ENCODE measurements at regions not wholly inside any gene's neighbourhood (a gene's known extent, or its start where the extent isn't known, plus 50 kb on each side); places are given as distances from the start of the nearest gene placed in this dataset.
A peak's percentile ranks its signal among the peaks of the same experiment; 100 is the strongest.

DNA sequence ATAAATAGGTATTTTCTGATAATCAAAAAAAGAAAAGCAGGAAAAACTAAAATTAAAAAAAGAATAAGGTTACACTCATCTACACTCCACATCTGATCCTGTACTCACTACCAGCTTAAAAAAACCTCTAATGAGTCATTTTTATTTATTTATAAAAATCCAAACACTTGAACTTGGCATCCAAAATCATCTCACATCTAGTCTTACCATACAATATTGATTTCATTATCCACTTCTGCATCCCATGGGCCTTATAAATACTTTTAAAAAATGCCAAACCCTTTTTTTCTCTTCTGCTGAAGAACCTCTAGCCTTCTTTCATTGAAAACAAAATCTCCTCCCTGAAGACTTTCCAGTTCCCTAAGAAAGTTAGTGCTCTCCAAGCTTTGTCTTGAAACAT lies 109.7 kb downstream of the TMTC3 start:
- no peak for DNase-seq

DNA sequence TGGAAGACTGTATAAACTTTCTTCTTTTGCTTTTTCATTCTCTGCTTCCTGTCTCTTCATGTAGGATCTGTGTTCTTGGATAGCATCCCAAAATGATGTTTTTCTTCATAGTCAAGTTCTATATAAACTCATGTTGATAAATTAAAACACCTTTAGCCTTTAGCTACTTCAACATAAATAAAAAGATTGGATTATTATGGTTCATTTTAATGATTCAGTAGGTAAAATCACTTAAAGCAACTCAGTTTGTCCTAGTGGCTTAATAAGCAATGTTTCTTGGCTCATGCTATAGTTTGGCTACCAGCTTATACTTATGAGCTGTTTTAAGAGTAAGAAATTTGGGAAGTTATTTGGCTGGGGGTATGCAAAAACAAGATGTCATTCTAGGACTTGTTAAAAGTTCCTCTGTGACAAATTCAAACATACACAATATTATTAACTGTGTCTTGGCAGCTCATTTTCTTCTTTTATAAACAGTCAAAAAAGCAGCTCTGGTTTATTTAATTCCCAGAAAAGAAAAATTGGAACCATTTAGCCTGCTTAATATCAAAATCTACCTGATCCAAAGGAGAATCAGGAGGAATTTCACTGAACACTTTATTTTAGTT lies 111.4 kb downstream of the TMTC3 start:
- no peak for DNase-seq

- DNase-seq = no peak
Observed at GRCh38 chr12:88255224-88255623, 113.1 kb downstream of the TMTC3 start.

GRCh38 chr12:88255847-88256246 lies 113.7 kb downstream of the TMTC3 start:
- no peak for DNase-seq

DNA sequence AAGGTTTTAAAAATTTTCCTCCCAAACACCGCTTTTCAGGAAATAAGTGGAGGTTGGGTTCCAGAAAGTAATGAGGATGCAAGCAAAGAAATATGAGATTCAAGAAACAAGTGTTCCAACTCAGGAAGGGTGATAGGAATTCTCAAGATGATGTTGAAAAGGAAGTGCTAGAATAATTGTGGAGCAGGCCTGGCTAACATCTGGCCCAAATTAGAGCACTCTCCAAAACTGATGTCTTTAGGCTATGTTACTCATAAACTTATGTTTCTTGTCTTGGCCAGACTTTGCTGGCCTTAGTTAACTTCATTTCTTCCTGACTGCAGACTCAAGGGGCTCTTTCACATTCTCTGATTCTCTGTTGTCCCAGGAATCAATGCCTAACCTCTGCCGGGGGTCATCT lies 116.3 kb downstream of the TMTC3 start:
- DNase-seq = no peak

DNA sequence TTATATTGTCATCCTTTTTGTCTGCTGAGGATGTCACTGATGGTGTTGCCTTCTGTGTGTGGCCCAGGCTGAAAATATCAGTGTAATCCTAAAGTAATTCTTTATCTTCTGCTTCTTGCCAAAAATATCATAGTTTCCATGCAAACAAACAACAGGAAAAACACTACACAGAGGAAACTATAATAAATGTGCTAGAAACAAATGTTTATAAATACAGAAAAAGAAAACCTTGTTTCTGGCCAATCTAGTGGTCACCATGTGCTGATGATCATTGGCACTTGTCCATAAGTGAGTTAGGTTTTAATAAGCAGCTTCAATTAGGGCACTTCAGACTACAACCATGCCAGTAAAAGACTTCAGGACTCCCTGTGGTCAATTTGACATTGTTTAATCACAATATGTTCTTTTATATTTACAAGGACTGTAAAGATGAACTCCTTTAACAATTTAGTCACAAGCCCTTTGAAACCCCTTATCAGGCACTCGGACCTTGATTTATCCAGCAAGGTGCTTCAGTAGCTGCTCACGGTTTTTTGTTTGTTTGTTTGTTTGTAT lies 124.8 kb downstream of the TMTC3 start:
- no peak for DNase-seq

GRCh38 chr12:88267630-88268029 lies 125.5 kb downstream of the TMTC3 start:
- no peak for DNase-seq

- no peak for DNase-seq
Observed at GRCh38 chr12:88272456-88272855, 130.3 kb downstream of the TMTC3 start.

- no peak for DNase-seq
Observed at GRCh38 chr12:88273450-88273849, 131.3 kb downstream of the TMTC3 start.

- DNase-seq = no peak
Observed at GRCh38 chr12:88273875-88274274, 131.8 kb downstream of the TMTC3 start.

DNA sequence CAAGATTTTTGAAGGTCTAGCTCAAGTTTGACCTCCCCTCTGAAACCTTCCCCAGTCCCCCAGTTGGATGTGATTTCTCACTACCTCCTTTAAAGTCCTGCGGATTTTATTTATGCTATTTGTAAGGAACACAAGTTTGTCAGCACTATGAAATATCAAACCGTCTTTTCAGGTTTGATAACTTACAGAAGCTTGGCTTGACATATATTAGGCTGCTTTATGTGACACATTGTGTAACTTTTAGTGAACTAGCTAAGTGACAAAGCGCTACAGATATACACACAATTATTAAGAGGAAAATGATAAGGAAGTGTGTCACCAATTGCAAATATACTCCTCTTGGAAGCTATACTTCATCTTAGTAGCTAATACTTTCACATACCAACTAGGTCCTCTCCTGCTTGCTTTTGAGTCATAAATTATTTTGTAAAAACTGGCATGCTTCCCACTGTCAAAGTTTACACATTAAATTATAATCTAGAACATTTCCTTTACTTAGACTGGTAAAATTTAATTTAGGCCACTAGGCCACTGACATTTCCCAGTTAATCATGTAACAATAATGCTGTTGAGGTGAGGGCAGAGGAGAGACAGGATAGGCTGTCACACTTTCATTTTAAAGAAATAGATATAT lies 149.5 kb downstream of the TMTC3 start:
- no peak for DNase-seq

DNA sequence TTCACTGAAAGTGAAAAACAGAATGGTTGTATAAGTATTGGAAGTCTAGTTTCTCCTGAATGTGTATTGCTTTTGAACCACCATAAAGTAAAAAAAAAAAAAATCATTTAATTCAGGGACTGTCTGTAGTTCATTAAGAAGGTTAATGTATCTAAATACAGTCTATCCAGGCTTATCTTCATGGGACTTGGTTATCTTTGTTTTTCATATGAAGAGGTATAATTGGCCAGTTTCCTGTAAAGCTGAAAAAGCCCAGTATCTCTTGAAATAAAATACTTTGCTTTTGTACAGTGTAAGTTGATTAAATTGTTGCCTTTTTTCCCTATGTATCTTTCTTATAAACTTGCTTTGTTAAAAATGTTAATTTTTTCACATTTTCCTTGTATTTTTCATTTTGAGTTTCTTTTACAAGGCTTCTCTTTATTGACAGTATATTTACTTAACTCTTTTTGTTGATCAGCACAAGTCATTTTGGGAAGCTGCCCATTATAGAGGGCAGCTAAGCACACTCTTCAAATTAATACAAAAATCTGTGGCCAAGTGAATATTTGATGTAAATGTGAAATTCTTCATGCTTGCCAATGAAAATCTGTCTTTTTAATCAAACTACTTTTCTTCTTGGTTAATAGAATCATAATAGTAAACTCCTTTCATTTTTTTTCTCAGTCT lies 156.0 kb downstream of the TMTC3 start:
- DNase-seq = no peak

- DNase-seq = peak; percentile 77
Observed at GRCh38 chr12:88298761-88299242, 156.7 kb downstream of the TMTC3 start.

GRCh38 chr12:88299567-88300101 lies 157.5 kb downstream of the TMTC3 start:
- DNase-seq = peak; percentile 93

DNA sequence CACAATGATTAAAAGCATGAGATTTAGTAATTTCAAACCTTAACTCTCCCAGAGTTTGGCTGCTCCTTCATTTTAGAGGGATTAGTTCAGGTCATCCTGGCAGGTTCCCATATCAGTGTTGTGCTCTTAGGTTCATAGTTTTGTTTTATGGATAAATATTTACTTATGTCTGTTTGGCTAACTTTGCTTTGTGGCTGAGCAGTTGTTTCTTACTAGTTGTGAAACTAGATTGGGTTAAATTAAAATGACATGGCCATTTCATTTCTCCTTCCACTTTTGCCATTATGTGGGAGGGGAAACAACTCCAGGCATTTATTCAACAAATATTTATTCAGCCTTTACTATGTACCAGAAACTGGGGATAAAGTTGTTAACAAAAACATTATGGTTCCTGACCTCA lies 158.8 kb downstream of the TMTC3 start:
- no peak for DNase-seq

- no peak for DNase-seq
Observed at GRCh38 chr12:88303335-88303734, 161.2 kb downstream of the TMTC3 start.

DNA sequence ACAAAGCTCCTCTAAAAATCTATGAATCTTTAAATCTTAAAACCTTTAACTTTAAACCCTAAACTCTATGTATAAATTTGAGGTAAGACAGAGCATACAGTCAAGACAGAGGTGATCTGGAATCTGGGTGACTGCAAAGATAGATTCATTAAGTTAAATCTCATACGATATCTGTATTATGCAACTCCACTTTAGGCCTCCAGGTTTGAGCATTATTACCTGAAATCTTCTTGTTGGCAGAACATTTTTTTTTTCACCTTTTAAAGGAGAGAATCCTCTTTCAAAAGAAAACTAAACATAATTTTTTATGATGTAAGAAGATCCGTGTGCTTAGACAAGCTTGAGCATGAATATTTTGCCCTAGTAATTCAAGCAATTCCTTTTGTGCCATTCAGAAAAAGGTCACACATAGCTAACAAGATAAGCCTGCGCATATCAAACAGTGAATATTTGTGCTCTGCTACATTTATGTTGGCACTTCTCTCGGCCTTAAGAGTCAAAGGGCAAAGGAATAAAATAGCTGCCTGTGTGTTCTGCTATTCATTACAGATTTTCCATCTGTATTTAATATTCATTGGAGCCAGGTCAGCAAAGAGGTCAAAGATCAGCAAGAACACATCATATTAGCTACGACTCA lies 163.3 kb downstream of the TMTC3 start:
- no peak for DNase-seq

- DNase-seq = no peak
Observed at GRCh38 chr12:88306471-88307069, 164.5 kb downstream of the TMTC3 start.

- DNase-seq = no peak
Observed at GRCh38 chr12:88307961-88308360, 165.9 kb downstream of the TMTC3 start.

- no peak for DNase-seq
Observed at GRCh38 chr12:88308825-88309224, 166.7 kb downstream of the TMTC3 start.

GRCh38 chr12:88309546-88309945 lies 167.4 kb downstream of the TMTC3 start:
- DNase-seq = no peak

DNA sequence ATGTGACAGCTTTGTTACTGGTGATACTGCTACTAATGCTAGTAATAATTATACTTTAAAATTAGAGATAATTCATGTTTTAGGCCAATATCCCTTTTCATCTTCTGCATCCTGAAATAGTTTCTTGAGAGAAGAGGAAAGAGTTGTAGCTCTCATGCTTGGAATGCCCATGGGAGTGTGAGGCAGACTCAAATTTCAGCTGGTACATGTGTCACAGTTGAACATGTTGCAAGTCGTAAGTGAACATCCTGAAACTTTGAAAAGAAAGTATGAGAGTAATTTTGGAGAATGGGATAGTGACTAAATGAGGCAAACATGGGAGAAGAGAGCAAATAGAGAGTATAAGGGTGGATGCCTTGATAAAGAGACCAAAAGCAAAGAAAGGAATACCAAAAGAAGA lies 168.0 kb downstream of the TMTC3 start:
- DNase-seq = no peak

DNA sequence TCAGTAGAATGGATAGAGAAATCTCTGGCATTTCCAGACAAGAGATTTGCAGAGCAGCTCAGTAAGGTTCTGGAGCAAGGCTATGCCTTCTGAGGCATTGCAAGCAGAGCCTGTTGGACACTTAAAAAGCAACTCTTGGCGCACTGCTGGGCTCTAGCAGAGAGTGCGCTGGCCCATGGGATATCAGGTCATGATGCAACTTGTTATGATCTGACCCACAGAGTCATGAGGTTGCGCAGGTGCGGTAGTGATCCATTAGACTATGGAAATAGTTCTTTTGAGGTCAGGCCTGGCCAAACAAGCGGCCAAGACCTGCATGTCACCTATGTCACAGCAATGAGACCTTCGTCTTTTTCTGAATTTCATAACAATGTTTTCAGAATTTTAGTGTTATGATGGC lies 168.6 kb downstream of the TMTC3 start:
- DNase-seq = no peak
